ENCODE measurements at regions not wholly inside any gene's neighbourhood (a gene's known extent, or its start where the extent isn't known, plus 50 kb on each side); places are given as distances from the start of the nearest gene placed in this dataset.

- H3K36me3 ChIP-seq: no peaks in the 10 kb centered on the region
- peak; percentile 62 for DNase-seq (ENCODE audit: extremely low spot score)
- no peaks in the 10 kb centered on the region for H3K27me3 ChIP-seq
- H3K9me3 ChIP-seq: peaks cover 0 to 9% (median 3%) of the 10 kb centered on the region in 4 donors
- TF ChIP-seq POLR2A (IDR thresholded peaks at IDR 0.05; ENCODE audit: low read depth) (no peak), CTCF (IDR thresholded peaks at IDR 0.05) (no peak), EP300 (IDR thresholded peaks at IDR 0.05) (no peak), POLR2AphosphoS5 (IDR thresholded peaks at IDR 0.05) (no peak)
- intact Hi-C loops (cut with DNase I): no loop called here
- no peak overlapping the region for H3K27ac ChIP-seq (replicated peaks in 1 of 4)
- H3K4me1 ChIP-seq: no peaks in the 10 kb centered on the region
- H3K4me3 ChIP-seq: no peak overlapping the region
- WGBS: 93% methylated on average over 7 of the region's 7 CpGs
These were observed 128.9 kb upstream of the RXFP2 start for GRCh38 chr13:31610270-31610998.

DNA sequence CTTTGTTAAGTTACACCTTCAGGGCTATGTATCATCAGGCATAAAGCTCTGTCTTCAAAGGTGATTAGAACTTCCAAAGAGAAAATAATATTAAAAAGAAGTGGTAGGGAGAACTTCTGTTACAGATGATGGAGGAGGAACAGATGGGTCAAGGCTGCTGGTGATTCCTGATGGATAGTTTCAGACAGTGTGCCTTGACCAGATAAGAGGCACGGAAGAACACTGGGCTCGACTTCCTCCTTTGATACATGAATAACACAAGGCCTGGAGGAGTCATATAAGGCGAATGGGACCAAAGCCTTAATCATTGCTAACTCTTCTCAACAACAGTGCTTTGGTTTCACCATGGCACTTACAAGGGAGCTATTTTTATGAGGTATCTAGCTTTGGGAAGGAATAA is 128.1 kb upstream of the RXFP2 start:
- Histone ChIP-seq H3K4me1 (no peaks in the 10 kb centered on the region), H3K36me3 (no peaks in the 10 kb centered on the region), H3K4me3 (no peak overlapping the region), H3K27me3 (no peaks in the 10 kb centered on the region), H3K27ac (replicated peaks in 1 of 4) (no peak overlapping the region), H3K9me3 (peaks cover 0 to 9% (median 3%) of the 10 kb centered on the region in 4 donors)
- peak; percentile 34 for DNase-seq (ENCODE audit: extremely low spot score)
- WGBS: 73% methylated on average over 3 of the region's 3 CpGs
- no peak for TF ChIP-seq EP300 (IDR thresholded peaks at IDR 0.05)
- TF ChIP-seq CTCF (IDR thresholded peaks at IDR 0.05): no peak
- no peak for TF ChIP-seq POLR2A (IDR thresholded peaks at IDR 0.05; ENCODE audit: low read depth)
- no peak for TF ChIP-seq POLR2AphosphoS5 (IDR thresholded peaks at IDR 0.05)
- intact Hi-C loops (cut with DNase I): no loop called here

- H3K4me1 ChIP-seq: no peaks in the 10 kb centered on the region
- H3K4me3 ChIP-seq: no peak overlapping the region
- intact Hi-C loops (cut with DNase I): no loop called here
- no peaks in the 10 kb centered on the region for H3K36me3 ChIP-seq
- TF ChIP-seq EP300 (IDR thresholded peaks at IDR 0.05): no peak
- TF ChIP-seq CTCF (IDR thresholded peaks at IDR 0.05): no peak
- no peak for TF ChIP-seq POLR2A (IDR thresholded peaks at IDR 0.05; ENCODE audit: low read depth)
- TF ChIP-seq POLR2AphosphoS5 (IDR thresholded peaks at IDR 0.05): no peak
- H3K27me3 ChIP-seq: no peaks in the 10 kb centered on the region
- H3K9me3 ChIP-seq: peaks cover 0 to 9% (median 3%) of the 10 kb centered on the region in 4 donors
- DNase-seq (ENCODE audit: extremely low spot score): peak; percentile 37
- no peak overlapping the region for H3K27ac ChIP-seq (replicated peaks in 1 of 4)
- WGBS: 100% methylated on average over 3 of the region's 3 CpGs
These were observed 125.3 kb upstream of the RXFP2 start for GRCh38 chr13:31614073-31614472.

- H3K27ac ChIP-seq (replicated peaks in 1 of 4): no peak overlapping the region
- 74% methylated on average over 1 of the region's 1 CpG for WGBS
- TF ChIP-seq CTCF (IDR thresholded peaks at IDR 0.05) (no peak), POLR2AphosphoS5 (IDR thresholded peaks at IDR 0.05) (no peak), POLR2A (IDR thresholded peaks at IDR 0.05; ENCODE audit: low read depth) (no peak), EP300 (IDR thresholded peaks at IDR 0.05) (no peak)
- H3K27me3 ChIP-seq: no peaks in the 10 kb centered on the region
- no peaks in the 10 kb centered on the region for H3K4me1 ChIP-seq
- no peak overlapping the region for H3K4me3 ChIP-seq
- peaks cover 0 to 9% (median 3%) of the 10 kb centered on the region in 4 donors for H3K9me3 ChIP-seq
- DNase-seq (ENCODE audit: extremely low spot score): no peak
- no peaks in the 10 kb centered on the region for H3K36me3 ChIP-seq
- intact Hi-C loops (cut with DNase I): no loop called here
These were observed 124.6 kb upstream of the RXFP2 start for GRCh38 chr13:31614704-31615103.

- 93% methylated on average over 1 of the region's 1 CpG for WGBS
- intact Hi-C loops (cut with DNase I): no loop called here
These were observed 114.2 kb upstream of the RXFP2 start for GRCh38 chr13:31625115-31625514.

More at GRCh38 chr13:31625115-31625514, 114.2 kb upstream of the RXFP2 start:
- no peaks in the 10 kb centered on the region for H3K36me3 ChIP-seq
- no peak overlapping the region for H3K4me3 ChIP-seq
- peaks cover 0 to 3% (median 0%) of the 10 kb centered on the region in 4 donors for H3K27me3 ChIP-seq
- no peaks in the 10 kb centered on the region for H3K9me3 ChIP-seq
- no peak overlapping the region for H3K27ac ChIP-seq (replicated peaks in 1 of 4)
- H3K4me1 ChIP-seq: no peaks in the 10 kb centered on the region
- no peak for DNase-seq (ENCODE audit: extremely low spot score)
- TF ChIP-seq EP300 (IDR thresholded peaks at IDR 0.05): no peak
- no peak for TF ChIP-seq POLR2AphosphoS5 (IDR thresholded peaks at IDR 0.05)
- no peak for TF ChIP-seq CTCF (IDR thresholded peaks at IDR 0.05)
- no peak for TF ChIP-seq POLR2A (IDR thresholded peaks at IDR 0.05; ENCODE audit: low read depth)

Data from esophagus muscularis mucosa (tissue), 4 donors.